GM19023 (cell line): ENCODE measurements at regions not wholly inside any gene's neighbourhood (a gene's known extent, or its start where the extent isn't known, plus 50 kb on each side); places are given as distances from the start of the nearest gene placed in this dataset.

Experiments
- ATAC-seq: cut with Tn5 transposase; IDR thresholded peaks from one replicate; pipeline ENCODE4 v1.9.1; 2021; ENCODE audit warnings: mild to moderate bottlenecking, moderate library complexity; ENCODE audit not compliant: unreplicated experiment

GRCh38 chr14:82511399-82511798 lies 977.7 kb upstream of the SEL1L start:
- ATAC-seq = no peak

- no peak for ATAC-seq
Measured at GRCh38 chr14:82520765-82521164, 987.1 kb upstream of the SEL1L start.

- no peak for ATAC-seq
Measured at GRCh38 chr14:82521191-82521590, 987.5 kb upstream of the SEL1L start.

DNA sequence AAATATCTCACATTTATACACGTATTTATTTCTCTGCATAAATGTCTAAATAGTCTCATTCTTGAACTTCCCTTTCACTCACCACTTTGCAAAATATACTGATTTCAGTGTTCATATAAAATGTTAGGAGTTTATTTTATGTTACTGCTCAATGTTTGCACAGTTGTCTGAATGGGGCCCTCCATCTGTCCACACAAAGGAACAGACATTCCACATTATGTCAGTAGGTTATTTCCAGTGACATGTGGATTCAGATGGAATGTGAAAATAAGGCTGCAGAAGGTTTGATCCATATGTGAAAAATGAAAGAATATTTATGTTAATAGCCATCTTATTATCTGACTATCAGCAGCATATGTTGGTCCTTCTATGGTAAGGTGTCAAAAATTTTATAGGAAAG lies 994.4 kb upstream of the SEL1L start:
- no peak for ATAC-seq

- no peak for ATAC-seq
Measured at GRCh38 chr14:82533351-82533750, 999.7 kb upstream of the SEL1L start.

GRCh38 chr14:82536566-82536965 lies 1002.9 kb upstream of the SEL1L start:
- no peak for ATAC-seq

- ATAC-seq = no peak
Measured at GRCh38 chr14:82537831-82538230, 1004.2 kb upstream of the SEL1L start.

DNA sequence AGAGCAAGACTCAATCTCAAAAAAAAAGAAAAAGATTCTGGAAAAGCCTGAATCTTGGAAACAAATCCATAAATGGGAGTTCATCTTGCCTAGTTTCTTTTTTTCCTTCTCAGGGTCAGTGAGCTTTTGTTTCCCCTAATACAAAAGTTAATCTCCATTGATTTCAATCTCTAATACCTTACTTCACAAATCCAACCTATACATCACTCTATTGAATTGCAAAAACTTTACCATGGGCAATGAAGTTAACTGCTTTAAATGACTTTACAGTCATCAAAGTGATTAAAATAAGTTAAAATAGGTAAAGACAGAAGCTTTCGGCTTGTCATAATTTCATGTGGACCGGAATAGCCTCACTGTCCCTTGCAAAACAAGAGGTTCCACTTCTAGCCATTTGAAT lies 1012.7 kb upstream of the SEL1L start:
- ATAC-seq = no peak

- no peak for ATAC-seq
Measured at GRCh38 chr14:82549306-82549990, 1015.8 kb upstream of the SEL1L start.

DNA sequence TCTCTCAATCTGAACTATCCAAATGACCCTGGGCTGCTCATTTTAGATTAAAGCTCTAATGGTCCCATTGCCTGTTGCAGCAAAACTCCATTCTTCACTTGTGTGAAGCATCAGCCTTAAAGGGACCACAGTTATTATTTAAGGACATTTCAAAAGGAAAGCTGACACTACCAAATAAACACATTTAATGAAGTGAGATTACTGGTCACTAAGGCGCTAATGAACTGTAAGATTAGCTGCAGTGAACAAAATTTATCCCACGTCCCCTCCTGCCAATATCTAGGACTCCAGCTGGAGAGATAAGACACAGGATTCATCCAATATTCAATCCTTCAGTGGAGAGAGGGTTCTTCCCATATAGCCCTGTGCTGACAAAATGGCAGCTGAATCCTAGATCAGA lies 1029.2 kb upstream of the SEL1L start:
- no peak for ATAC-seq

GRCh38 chr14:82565825-82566224 lies 1032.2 kb upstream of the SEL1L start:
- no peak for ATAC-seq

- ATAC-seq = no peak
Measured at GRCh38 chr14:82587226-82587625, 1053.6 kb upstream of the SEL1L start.

DNA sequence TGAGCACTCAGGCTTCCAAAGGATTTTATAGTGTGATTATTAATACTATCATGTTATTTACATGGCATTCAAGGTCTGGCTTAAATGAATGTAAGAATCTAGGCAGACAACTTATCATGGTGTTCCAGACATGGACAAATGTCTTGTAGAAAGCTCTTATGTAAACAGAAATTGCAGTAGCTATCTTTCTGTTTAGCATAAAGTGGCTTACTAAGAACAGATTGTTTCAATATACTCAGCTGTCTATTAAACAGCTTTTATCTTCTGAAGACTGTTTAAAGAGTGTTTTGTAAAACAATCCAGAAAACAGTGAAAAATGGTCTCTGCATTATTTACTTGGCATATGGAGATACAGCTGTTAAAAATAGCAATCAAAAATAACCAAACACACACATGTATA lies 1061.8 kb upstream of the SEL1L start:
- no peak for ATAC-seq

- no peak for ATAC-seq
Measured at GRCh38 chr14:82602794-82603193, 1069.1 kb upstream of the SEL1L start.

DNA sequence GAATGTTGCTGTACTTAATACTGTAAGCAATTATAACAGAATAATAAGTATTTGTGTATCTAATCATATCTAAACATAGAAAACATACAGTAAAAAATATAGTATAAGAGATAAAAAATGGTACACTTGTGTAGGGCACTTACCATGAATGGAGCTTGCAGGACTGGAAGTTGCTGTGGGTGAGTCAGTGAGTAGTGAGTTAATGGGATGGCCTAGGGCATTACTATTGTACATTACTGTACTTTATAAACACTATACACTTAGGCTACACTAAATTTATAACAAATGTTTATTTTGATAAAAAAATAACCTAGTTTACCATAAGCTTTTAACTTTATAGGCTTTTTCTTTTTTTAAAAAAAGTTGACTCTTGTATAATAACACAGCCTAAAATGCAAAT lies 1071.2 kb upstream of the SEL1L start:
- ATAC-seq = no peak

- no peak for ATAC-seq
Measured at GRCh38 chr14:82621881-82622450, 1088.3 kb upstream of the SEL1L start.

DNA sequence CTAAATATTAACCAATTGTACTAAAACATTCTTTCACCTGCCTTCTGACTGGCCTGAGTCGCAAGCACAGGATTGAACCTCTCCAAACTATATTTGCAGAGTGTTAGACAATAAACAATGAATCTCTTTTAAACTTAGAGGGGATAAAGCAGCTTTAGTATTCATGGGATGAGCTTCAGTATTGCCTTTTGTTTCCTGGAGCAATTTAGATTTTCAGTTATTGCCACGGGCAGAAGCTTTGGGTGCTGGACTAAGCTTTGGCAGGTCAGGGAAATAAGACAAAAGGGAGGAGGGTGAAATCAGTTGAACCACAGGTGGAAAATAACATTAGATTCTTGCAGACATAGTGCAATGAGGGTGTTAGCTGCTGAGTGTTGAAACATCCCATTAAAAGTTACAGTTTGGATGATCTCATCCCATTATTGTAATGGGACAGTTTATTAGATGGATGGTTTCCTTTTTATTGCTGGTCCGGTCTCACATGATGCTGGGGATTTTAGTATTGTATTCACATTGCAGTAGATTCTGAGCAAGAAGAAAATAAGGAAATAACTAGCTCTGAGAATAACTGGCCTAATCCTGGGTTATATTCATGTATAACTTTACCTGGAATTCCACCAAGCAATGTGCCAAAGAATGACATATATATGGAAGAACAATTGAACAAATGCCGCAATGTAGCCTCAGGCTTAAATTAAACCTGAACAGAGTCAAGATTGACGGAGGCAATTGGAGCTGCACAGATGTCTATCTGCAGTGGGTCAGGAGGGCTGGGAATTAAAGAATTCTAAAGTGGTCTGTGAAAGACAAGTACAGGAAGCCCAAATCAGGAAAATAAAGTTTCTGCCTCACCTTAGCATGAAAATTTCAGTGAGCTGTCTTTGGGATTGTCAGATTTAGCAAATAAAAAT lies 1092.8 kb upstream of the SEL1L start:
- no peak for ATAC-seq

GRCh38 chr14:82635915-82636314 lies 1102.3 kb upstream of the SEL1L start:
- no peak for ATAC-seq

DNA sequence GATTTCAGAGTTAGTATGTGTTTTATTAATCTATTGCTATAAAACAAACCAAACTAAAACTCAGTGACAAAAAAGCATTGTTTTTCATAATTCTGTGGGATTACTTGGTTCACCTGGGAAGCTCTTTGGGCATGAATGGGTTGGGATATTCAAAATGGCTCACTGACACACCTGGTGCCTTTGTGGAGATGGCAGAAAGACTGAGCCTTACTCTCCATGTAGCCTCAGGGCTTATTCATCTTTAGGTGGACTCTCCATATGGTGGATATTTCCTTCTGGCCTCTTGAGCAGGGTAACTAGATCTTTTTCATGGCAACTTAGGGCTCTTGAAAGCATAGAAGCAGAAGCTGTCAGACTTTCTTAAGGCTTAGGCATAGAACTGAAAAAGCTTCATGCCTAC lies 1102.8 kb upstream of the SEL1L start:
- ATAC-seq = no peak

- ATAC-seq = no peak
Measured at GRCh38 chr14:82641050-82641540, 1107.4 kb upstream of the SEL1L start.

GRCh38 chr14:82642425-82642824 lies 1108.8 kb upstream of the SEL1L start:
- ATAC-seq = no peak
